Heart right ventricle (tissue), 16 donors: ENCODE measurements at regions not wholly inside any gene's neighbourhood (a gene's known extent, or its start where the extent isn't known, plus 50 kb on each side); places are given as distances from the start of the nearest gene placed in this dataset.

Experiments used
- ATAC-seq, 8 donors: fragments of 200-7000 bp; cut with Tn5 transposase; one replicate each; pipeline ENCODE4 v1.9.1; 2020; ENCODE audit warnings: mild to moderate bottlenecking in 8 of 8, moderate library complexity in 8 of 8, moderate number of reproducible peaks in 1 of 8
- DNase-seq, 2 donors: peaks; one replicate each; pipeline ENCODE4 v3.0.0-alpha.2; 2020
- H3K27ac ChIP-seq, 10 donors: fragments of 200-600 bp; sonication (generic) in 2 of 10; one replicate each; pipeline versions ENCODE4 v1.5.0 to v1.8.0; 2020 to 2022; ENCODE audit warnings: mild to moderate bottlenecking in 3 of 10
- H3K27me3 ChIP-seq, 7 donors: fragments of 200-600 bp; one replicate each; pipeline ENCODE4 v1.8.0; 2021 to 2022; ENCODE audit warnings: mild to moderate bottlenecking in 2 of 7
- H3K36me3 ChIP-seq, 9 donors: fragments of 200-600 bp; sonication (generic) in 1 of 9; one replicate each; pipeline versions ENCODE4 v1.5.0 to v1.8.0; 2020 to 2022; ENCODE audit warnings: mild to moderate bottlenecking in 2 of 9
- H3K4me1 ChIP-seq, 9 donors: fragments of 200-600 bp; sonication (generic) in 1 of 9; one replicate each; pipeline versions ENCODE4 v1.5.0 to v1.8.0; 2020 to 2022; ENCODE audit warnings: mild to moderate bottlenecking in 4 of 9
- H3K4me3 ChIP-seq, 10 donors: fragments of 200-600 bp; sonication (generic) in 2 of 10; one replicate each; pipeline versions ENCODE4 v1.5.0 to v1.8.0; 2020 to 2022; ENCODE audit warnings: mild to moderate bottlenecking in 7 of 10, moderate library complexity in 2 of 10
- H3K9me3 ChIP-seq, 11 donors: fragments of 200-600 bp in 10 of 11; sonication (generic) in 2 of 11; one replicate each; pipeline versions ENCODE4 v1.5.0 to v1.8.0; 2013 to 2022; ENCODE audit warnings: mild to moderate bottlenecking in 2 of 11, control low read depth in 1 of 11, moderate library complexity in 1 of 11
- WGBS, 2 donors: extraction: QIAGEN DNeasy Blood & Tissue Kit; methylation state at CpG; one replicate each; pipeline ENCODE4 v1.1.7; 2013; ENCODE audit warnings: inconsistent platforms in 1 of 2; 5-methylcytosine and 5-hydroxymethylcytosine counted together
- intact Hi-C, 10 donors: fragments of 100-400 bp; cut with DNase I; formaldehyde crosslinking; loops; one replicate each; pipeline versions ENCODE4 v1.11.1 to v1.14.2; 2022
- TF ChIP-seq, protein P1 (sequence below), 9 donors: fragments of 200-600 bp; sonication (generic) in 2 of 9; IDR thresholded peaks; one replicate each; pipeline versions ENCODE4 v1.5.0 to v1.8.0; 2021 to 2022; ENCODE audit warnings: antibody characterized with exemption in 9 of 9, mild to moderate bottlenecking in 5 of 9, moderate library complexity in 1 of 9
- donor health status: Arrhythmogenic right ventricular cardiomyopathy.
- donor health status: ischemic (EF 13 %, LVEDD 7.1; RV severe dilation, severe dysfunction).
- donor health status: healthy with polysubstance abuse.
- donor health status: DM: no; HTN: yes; CAD: no.
- donor health status: DM: no; HTN: no; CAD: no.
- donor health status: ischemic (EF 25% LVEDD 6.9; RV normal size, moderate dysfunction).
- donor health status: ischemic (EF 25% LVEDD 5.7; RV mildly dilated, moderate dysfunction).
- donor health status: healthy.
- donor health status: DM: yes; HTN: yes; CAD: no.
- donor health status: Ischemic cardiomyopathy.
- donor health status: ischemic (EF 35%, LVEDD 5.7; RV mildly dilated, moderate dysfunction).
- donor health status: nonischemic (EF 11% LVEDD 7.7; RV severe dilation, severe dysfunction).
- donor health status: DM: yes; HTN: yes; CAD: no.
- donor health status: PGD.
- donor health status: ischemic (EF 29% LVEDD 5.4; RV normal size, mild dysfunction).
- donor health status: nonischemic (EF 23%, LVEDD 6.1; RV moderate dilation, normal function).

DNA sequence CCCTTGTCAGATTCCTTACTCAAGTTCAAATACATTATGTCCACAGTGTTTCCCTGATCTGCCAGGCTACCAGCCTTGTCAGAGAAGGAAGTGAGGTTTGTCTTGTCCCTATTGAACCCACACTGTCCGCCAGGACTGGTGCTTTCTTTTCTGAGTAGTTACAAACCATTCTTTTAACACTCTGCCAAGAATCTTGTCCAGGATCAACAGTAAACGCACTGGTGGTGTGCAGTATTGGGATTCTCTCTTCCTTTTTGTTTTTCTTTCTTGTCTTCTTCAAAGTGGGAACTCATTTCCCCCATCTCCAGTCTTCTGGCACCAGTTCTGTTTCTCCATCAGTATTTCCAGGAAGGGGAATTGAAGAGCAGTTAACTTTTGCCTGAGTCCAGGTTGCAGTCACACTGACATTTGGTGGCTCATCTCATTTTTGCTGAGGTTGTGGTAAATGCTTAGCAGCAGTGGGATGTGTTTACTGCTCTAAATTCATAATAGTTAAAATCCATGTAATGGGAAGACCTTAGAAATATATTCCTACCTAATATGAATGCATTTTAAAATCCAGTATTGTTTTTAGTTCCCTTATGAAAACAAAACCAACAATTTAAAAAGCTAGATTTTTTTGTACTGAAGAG, 295.3 kb downstream of the PRL start:
- TF ChIP-seq, protein P1, sequence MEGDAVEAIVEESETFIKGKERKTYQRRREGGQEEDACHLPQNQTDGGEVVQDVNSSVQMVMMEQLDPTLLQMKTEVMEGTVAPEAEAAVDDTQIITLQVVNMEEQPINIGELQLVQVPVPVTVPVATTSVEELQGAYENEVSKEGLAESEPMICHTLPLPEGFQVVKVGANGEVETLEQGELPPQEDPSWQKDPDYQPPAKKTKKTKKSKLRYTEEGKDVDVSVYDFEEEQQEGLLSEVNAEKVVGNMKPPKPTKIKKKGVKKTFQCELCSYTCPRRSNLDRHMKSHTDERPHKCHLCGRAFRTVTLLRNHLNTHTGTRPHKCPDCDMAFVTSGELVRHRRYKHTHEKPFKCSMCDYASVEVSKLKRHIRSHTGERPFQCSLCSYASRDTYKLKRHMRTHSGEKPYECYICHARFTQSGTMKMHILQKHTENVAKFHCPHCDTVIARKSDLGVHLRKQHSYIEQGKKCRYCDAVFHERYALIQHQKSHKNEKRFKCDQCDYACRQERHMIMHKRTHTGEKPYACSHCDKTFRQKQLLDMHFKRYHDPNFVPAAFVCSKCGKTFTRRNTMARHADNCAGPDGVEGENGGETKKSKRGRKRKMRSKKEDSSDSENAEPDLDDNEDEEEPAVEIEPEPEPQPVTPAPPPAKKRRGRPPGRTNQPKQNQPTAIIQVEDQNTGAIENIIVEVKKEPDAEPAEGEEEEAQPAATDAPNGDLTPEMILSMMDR (IDR thresholded peaks at IDR 0.05) = no peak
- 52 to 59% methylated on average over 2 of the region's 2 CpGs for WGBS, 2 donors
- ATAC-seq = peak in 1 of 8 donors; percentile 21

DNA sequence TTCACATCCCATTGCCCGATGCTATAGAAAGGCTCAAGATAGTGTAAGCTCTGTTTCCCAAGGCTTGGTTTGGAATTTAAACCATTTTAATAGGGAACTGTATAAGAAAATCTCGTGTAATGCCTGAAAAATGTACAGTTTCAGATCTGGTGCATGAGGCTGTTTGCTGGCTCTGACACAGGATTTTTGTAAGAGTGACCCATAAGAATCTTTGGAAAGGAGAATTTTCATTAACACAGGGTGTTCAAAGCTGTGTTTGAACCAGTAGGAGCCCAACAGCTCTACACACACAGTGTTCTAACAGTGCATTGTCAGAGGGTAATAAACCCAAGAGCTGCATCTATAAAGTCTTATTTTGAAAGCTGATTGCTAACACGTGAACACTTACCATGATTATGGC, 293.5 kb downstream of the PRL start:
- no peak for DNase-seq
- TF ChIP-seq, protein P1 (IDR thresholded peaks at IDR 0.05) = no peak
- 75 to 80% methylated on average over 3 of the region's 3 CpGs for WGBS, 2 donors
- no peak for ATAC-seq
- H3K27me3 ChIP-seq = no peaks in the 10 kb centered on the region
- no peak overlapping the region for H3K4me3 ChIP-seq
- H3K9me3 ChIP-seq = peaks cover 0 to 5% (median 0%) of the 10 kb centered on the region in 11 donors
- peaks cover 0 to 33% (median 15%) of the 10 kb centered on the region in 9 donors for H3K4me1 ChIP-seq
- intact Hi-C loops = loop anchor here in 1 of 10 donors (10.0 kb wide), 1 partner anchor 62 kb away; no protein-coding TSS in a partner anchor
- no peaks in the 10 kb centered on the region for H3K36me3 ChIP-seq
- H3K27ac ChIP-seq = no peak overlapping the region

More for the DNA sequence above, 295.3 kb downstream of the PRL start:
- DNase-seq = no peak
- Histone ChIP-seq H3K4me1 (peaks cover 3 to 51% (median 28%) of the 10 kb centered on the region in 9 donors), H3K9me3 (peaks cover 0 to 2% (median 0%) of the 10 kb centered on the region in 11 donors), H3K27me3 (no peaks in the 10 kb centered on the region), H3K27ac (no peak overlapping the region), H3K36me3 (no peaks in the 10 kb centered on the region), H3K4me3 (no peak overlapping the region)
- intact Hi-C loops = loop anchor here in 1 of 10 donors (10.0 kb wide), 1 partner anchor 63 kb away; no protein-coding TSS in a partner anchor

DNA sequence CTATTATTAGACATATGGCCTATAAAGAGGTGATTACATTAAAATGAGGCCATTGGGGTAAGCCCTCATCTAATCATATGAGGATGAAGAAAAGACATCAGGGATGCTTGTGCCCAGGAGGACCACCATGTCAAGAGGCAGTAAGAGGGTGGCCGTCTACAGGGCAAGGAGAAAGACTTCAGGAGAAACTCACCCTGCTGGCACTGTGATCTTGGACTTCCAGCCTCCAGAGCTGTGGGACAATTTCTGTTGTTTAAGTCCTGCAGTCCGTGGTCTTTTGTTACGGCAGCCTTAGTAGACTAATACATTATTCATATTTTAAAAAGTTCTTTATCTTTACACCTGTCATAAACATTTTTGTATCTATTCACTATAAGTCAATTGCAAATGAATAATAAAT, 290.0 kb downstream of the PRL start:
- Histone ChIP-seq H3K9me3 (peaks cover 0 to 5% (median 0%) of the 10 kb centered on the region in 11 donors), H3K4me1 (peaks cover 0 to 4% (median 0%) of the 10 kb centered on the region in 9 donors), H3K36me3 (no peaks in the 10 kb centered on the region), H3K4me3 (no peak overlapping the region), H3K27ac (no peak overlapping the region), H3K27me3 (no peaks in the 10 kb centered on the region)
- DNase-seq = no peak
- TF ChIP-seq, protein P1 (IDR thresholded peaks at IDR 0.05) = no peak
- intact Hi-C loops = loop anchor here in 1 of 10 donors (10.0 kb wide), 1 partner anchor 58 kb away; no protein-coding TSS in a partner anchor
- 98 to 99% methylated on average over 3 of the region's 3 CpGs for WGBS, 2 donors
- no peak for ATAC-seq

DNA sequence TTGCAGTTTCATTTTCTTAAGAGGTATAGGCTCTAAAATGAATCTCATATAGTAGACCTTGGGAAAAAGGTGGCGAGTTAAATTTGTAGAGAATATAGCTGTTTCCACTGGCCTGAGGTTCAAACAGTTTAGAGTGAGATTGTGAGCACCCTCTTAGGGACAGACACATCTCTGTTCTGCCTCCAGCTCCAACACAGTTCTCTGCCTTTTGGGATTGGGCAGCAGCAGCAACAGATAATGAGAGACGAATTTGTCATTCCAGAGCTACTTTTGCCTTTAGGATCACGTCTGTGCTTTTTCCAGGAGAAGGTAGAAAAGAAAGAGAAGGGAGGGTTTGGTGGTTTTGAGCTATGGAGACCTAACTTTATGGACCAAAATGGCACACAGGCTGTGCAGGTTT, 289.4 kb downstream of the PRL start:
- ATAC-seq (no peak), DNase-seq (no peak)
- intact Hi-C loops = loop anchor here in 1 of 10 donors (10.0 kb wide), 1 partner anchor 57 kb away; no protein-coding TSS in a partner anchor
- TF ChIP-seq, protein P1 (IDR thresholded peaks at IDR 0.05) = no peak
- Histone ChIP-seq H3K27me3 (no peaks in the 10 kb centered on the region), H3K4me3 (no peak overlapping the region), H3K36me3 (no peaks in the 10 kb centered on the region), H3K9me3 (peaks cover 0 to 5% (median 0%) of the 10 kb centered on the region in 11 donors), H3K27ac (no peak overlapping the region), H3K4me1 (no peaks in the 10 kb centered on the region)
- 71 to 78% methylated on average over 3 of the region's 3 CpGs for WGBS, 2 donors
